ENCODE measurements at regions not wholly inside any gene's neighbourhood (a gene's known extent, or its start where the extent isn't known, plus 50 kb on each side); places are given as distances from the start of the nearest gene placed in this dataset.

DNA sequence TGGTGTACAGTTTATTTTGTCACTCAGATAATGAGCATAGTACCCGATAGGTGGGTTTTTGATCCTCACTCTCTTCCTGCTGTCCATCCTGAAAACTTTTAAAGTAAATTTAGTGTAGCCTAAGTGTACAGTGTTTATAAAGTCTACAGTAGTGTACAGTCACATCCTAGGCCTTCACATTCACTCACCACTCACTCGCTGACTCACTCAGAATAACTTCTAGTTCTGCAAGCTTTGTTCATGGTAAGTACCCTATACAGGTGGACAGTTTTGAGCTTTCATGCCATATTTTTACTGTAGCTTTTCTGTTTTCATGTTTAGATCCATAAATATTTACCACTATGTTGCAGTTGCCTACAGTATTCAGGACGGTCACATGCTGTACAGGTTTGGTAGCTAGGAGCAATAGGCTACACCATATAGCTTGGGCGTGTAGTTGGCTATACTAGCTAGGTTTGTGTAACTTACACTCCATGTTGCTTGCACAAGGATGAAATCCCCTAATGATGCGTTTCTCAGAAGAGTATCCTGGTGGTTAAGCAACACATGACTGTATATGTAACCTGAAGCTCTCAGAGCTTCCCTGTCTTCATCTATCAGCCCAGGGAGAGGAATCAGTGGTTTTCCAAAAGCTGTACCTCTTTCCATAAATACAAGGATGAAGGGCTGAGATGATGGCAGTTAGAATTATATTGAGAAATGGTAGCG is 87.6 kb upstream of the SLC25A26 start:
- DNase-seq, result no peak

DNA sequence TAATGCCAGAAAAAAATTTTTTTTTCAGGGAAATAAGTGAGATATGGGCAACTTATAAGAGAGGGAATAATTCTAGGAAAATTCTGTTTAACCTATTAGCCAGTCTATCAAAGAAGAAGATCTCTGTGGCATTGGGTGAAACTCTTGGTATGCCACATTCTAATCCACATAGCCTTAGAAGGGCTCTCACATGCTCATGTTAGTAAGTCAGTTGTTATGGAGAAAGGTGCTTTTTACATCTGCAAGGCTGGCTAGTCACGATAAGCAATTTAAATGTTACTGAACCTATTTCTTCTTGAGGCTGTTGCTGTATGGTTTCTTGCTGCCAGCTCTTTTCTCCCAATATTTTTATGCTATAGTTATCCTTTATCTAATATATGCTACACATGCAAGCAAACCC is 89.9 kb upstream of the MAGI1 start:
- no peak for DNase-seq

DNA sequence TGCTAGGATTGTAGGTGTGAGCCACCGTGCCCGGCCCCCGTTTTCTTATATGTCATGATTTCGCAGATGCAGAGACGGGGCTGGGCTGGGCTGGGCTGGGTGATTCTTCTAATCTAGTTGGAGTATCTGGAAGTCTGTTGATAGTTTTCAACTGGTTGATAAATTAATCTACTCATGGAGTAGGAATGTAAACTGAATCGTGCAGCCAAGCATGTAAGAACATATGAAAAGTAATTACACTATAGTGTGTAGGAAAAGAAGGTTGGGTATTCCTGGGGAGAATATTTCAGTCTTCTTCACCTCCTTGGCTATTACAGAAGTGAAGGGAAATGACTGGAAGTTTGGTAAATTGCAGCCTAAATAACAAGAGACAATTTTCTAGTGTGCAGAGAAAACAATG is 82.6 kb upstream of the MAGI1 start:
- peak in 1 of 3 donors; percentile 32 for DNase-seq

DNA sequence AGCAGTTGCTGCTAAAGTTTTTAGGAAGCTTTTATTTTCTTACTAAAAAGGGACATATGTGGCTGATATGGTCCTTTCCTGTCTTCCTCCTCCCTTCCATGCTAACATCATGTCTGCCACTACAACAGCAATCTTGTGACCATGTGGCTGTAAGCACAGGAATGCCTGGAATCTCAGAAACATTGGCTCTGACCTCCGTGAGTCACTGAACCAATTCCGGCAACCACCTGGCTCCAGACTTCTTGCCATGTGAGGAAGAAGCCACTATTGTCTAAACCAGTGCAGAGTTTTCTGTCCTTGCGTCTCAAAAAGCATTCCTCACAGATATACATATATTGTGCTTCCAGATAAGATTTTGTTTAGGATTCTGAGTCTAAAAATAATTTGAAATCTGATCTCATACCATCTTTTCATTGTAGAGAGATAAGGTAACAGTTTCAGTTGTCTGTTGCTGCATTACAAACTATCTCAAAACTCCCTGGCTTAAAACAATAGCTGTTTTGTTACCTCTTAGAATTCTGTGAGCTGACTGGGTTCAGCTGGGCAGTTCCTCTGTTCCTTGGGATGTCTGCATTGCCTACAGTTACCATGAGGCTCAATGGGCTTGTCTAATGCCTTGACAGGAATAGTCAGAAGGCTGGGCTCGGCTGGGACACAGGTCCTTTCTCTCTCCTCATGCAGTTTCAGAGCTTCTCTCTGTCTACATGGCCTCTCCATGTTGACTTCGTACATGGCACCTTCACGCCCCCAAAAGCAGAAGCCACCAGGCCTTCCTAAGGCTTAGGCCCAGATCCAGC is 77.3 kb upstream of the MAGI1 start:
- DNase-seq, result peak; percentile 38 to 93 (median 63)

DNA sequence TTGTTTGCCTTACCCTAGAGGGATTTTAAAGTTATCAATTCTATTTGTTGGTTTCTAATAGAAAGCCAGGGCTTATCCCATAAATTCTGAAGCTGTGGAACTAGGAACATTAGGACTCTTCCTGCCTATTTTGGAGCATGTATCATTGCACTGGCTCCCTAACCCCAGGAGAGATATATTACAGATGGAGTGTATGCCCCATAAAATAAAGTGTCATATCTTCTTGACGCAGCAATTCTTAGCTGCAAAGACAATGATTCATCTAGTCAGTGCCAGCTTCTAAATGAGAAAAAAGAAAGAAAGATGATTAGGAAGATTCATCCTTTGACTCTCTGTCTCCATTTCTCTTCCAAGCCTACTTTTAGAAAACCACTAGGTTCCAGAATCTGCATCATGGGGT is 74.8 kb upstream of the MAGI1 start:
- no peak for DNase-seq

DNA sequence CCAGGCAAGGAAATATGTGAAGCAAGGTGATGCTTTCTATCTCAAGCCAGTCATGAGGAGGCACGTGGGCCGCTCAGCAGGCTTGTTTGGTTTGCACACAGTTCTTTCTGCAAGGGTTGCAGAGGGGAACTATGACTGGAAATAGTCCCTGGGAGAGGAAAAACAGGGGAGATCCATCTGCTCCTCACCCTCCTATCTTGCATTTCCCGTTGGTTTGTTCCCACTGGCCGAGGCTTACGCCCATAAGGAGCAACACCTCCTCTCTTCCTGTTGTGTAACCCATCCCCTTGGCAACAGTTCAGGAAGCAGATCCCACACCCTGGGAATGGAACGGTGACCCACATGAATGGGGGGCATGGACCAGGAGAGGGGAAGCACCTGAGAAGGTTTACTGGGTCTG is 72.1 kb upstream of the MAGI1 start:
- peak in 2 of 3 donors; percentile 15 to 32 for DNase-seq

DNA sequence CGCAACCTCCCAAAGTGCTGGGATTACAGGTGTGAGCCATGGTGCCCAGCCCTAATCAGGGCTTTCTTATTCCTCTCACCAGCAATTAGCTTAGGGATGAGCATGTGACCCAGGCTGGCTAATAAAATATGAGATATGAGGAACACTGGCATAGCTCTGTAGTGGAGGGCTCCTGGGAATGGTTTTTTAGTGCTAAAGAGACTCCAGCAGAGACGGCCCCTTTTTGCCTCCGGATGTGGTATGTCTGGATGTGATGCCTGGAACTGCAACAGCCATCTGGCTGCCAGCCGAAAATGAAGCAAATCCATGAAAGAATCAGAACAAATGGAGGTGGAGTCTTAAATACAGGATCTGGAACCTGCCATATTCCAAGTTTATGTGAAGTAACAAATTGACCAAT is 69.1 kb upstream of the MAGI1 start:
- DNase-seq, result peak in 2 of 3 donors; percentile 40 to 74

DNA sequence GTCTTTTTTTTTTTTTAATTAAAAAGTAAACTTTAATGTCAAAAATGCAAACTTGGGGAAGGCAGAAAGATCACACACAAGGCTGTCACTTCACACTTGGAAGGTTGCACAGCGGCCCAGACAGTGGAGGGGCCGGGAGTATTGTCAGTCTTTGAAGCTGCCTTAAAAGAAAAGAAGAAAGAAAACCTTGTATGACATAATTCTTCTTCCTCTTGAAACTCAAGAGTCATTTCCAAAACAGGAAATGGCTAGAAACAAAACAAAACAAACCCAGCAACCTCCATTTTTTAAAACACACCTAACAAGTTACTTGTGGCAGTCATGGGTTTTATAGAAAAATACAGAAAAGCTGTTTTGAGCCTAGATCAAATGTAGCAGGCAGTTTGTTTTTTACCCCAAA is 68.1 kb upstream of the MAGI1 start:
- no peak for DNase-seq

DNA sequence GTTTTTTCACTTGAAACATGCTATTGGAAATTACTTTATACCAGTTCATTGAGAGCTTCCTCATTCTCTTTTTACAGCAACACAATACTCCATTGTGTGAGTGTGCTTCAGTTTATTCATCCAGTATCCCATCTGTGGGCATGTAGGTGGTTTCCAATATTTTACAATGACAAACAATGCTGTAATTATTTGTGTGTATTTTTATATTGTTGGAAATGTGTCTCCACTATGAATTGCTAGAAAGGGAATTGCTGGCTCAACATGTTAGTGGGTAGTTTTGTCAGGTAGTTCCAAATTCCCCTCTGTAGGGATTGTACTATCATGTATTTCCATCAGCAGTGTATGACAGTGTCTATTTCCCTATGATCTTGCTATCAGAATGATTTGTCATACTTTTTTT is 65.8 kb upstream of the MAGI1 start:
- DNase-seq, result no peak

DNA sequence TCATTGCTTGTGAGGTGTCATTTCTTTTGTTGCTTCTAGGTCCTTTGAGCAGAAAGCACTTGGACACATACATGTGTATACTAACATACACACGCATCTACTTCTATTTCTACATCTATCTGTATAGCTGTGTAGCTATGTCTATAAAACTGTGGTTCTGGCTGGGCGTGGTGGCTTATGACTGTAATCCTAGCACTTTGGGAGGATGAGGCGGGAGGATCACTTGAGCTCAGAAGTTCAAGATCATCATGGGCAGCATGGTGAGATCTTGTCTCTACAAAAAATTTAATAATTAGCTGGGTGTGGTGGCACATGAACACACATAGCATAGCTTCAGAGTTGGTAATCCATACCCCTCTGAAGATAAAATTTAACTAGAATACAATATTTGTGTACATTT is 65.0 kb upstream of the MAGI1 start:
- no peak for DNase-seq

DNA sequence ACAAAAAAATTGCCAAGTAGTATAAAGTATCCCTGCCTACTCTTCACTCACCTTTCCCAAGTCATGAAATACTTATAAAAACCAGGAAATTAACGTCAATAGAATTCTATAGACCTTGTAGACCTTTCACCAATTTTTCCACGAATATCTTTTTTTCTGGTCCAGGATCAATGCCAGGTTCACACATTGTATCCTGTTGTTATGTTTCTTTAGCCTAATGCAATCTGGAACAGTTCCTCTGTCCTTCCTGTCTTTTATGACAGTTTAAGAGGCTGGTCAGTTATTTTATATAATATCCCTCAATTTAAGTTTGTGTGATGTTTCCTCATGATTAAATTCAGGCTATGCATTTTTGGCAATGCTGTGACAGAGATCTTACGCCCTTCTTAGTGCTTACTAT is 63.2 kb upstream of the MAGI1 start:
- DNase-seq, result no peak

DNA sequence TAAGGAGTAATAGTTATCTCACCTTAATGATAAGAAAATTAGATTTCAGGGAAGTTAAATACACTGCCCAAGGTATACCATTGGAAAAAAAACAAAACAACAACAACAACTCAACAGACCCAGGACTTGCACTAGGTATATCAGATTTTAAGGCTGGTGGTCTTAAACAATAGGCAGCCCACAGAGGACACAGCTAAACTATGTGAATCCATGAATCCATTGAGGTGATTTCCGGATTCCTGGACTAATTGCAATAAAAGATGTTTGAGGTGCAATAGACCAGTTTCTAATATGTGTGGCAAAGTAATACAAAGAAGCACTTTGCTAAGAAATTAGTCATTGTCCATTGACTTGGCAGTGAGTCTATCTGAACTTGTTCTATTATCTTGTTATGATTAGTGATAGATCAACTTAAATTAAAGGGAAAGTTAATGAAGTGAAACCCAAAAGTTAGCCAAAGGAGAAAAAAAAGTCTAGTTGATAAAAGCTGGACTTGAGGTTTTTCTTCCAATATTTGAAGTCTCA is 60.9 kb upstream of the MAGI1 start:
- no peak for DNase-seq

DNA sequence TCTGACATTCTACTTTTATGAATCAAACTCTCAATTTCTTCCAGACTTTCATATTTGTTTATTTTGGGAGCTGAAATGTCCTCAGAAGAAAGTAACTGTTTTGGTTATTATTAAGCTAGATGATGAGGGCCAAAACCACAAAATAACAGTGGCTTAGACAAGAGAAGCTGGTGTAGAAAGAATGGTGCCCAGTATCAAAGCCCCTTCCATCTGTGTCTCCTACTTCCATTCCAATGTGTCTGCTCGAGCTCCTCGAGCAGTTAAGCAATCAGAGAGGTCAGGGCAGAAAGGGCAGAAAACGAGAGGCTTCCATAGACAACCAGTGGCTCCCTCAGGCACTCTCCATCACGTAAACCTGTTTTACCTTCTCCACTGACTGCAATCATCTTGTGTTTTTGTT is 59.7 kb upstream of the MAGI1 start:
- no peak for DNase-seq

DNA sequence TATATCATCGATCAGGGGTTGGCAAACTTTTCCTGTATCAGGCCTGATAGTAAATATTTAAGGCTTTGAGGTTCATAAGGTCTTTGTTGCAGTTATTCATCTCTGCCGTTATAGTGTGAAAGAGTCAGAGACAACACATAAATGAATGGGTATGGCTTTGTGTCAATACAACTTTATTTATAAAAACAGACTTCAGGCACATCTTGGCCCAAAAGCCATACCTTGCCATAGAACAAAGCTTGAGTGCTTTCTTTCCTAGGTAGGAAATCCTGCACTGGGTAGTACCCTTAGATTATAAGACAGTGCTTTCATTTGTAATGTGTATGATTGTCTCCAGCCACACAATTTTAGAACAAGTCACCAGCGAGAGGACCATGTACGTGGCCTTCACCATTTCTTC is 58.9 kb upstream of the MAGI1 start:
- DNase-seq, result no peak

DNA sequence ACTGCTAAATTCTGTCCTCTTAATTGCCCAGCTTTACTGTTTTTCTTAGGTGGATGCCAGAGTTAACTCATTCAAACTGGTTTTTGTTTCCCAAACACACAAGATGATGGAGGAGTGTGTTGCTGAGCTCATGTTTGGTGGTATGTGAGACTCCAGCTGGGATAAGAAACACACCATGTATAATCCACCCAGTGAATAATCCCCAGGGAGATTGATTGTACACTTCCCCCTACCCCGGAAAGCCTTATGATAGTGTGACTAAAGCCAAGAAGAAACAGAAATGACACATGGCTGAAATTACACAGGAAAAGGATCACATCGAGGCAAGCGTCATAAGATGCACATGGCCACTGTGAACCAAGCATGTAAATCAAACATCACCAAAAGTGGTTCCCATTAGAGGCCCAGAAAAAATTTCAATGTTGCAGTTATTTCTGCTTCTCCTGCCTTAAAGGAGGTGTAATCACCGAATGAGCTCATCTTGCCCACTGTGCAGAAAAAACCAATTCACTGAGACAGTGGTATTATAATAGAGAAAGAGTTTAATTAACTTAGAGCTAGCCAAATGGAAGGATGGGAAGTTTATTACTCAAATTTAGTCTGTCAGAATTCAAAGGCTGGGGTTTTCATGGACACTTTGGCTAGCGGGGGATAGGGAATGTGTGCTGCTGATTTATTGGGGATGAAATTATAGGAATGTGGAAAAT is 56.7 kb upstream of the MAGI1 start:
- peak in 1 of 3 donors; percentile 56 for DNase-seq

DNA sequence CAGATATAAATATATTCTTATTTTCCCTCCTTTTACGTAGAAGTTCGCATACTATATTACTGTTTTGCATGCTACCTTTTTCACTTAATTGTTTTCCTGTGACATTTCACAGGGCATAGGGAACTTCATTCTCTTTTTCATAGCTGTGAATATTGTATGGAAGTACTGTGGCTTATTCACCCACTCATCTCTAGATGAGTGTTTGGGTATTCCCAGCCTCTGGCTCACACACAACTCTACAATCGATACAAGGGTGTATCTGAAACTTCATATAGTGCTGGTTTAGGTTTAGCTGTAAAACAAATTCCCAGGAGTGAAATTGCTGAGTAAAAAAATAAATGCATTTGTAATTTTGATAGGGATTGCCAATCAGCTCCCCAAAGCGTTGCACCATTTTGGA is 55.3 kb upstream of the MAGI1 start:
- no peak for DNase-seq

DNA sequence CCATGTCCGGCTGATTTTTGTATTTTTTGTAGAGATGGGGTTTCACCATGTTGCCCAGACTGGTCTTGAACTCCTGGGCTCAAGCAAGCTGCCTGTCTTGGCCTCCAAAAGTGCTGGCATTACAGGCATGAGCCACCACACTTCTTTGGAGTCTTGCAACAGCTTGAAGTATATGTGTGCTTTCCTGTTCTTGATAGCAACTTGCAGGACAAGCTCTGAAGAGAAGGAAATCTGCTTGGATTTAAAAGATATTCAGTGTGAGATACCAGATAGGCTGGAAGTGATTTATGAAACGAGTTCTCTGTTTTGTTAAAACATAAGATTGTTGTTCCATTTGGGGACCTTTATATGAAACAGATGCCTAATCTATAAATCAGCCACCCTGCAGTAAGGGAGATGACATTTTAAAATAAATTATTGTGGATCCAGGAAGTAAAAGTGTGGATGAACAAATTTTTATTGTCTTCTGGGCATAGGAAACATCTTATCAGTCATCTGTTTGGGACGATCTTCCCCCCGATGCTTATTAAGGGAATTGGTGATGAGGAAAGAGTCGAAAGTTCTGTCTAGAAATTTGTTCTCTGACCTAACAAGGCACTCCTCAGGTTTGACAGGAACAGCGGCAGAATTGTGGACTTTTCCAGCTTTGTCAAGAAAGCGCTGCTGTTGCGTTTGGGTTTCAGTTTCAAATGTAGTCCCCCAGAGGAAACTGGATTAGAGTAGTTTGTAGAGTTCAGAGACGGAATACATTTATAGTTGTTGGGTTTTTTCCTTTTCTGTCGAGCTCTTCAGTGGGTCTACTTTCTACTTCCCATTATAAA is 53.7 kb upstream of the MAGI1 start:
- peak in 1 of 3 donors; percentile 74 for DNase-seq

Data from muscle of back (tissue), 3 donors.